Thymus (tissue), 11 donors: ENCODE measurements at regions not wholly inside any gene's neighbourhood (a gene's known extent, or its start where the extent isn't known, plus 50 kb on each side); places are given as distances from the start of the nearest gene placed in this dataset.

Experiments used
- DNase-seq, 9 donors: peaks; one replicate each; pipeline ENCODE4 v3.0.0-alpha.2; 2013; ENCODE audit warnings: low spot score in 9 of 9, low read depth in 6 of 9, missing footprints in 1 of 9
- H3K27ac ChIP-seq, 2 donors: one replicate each; pipeline ENCODE4 v1.5.1; 2013; ENCODE audit warnings: control low read depth in 1 of 2, low read depth in 1 of 2, low read length in 1 of 2, mild to moderate bottlenecking in 1 of 2, moderate library complexity in 1 of 2
- H3K27me3 ChIP-seq, 2 donors: one replicate each; pipeline ENCODE4 v1.5.1; 2013; ENCODE audit warnings: low read length in 1 of 2; ENCODE audit not compliant: control insufficient read depth in 2 of 2, insufficient read depth in 1 of 2
- H3K36me3 ChIP-seq, 2 donors: one replicate each; pipeline ENCODE4 v1.5.1; 2013; ENCODE audit warnings: low read length in 1 of 2, mild to moderate bottlenecking in 1 of 2, moderate library complexity in 1 of 2; ENCODE audit not compliant: control insufficient read depth in 2 of 2, insufficient read depth in 2 of 2
- H3K4me1 ChIP-seq, 2 donors: one replicate each; pipeline ENCODE4 v1.5.1; 2013; ENCODE audit warnings: low read length in 2 of 2; ENCODE audit not compliant: control insufficient read depth in 2 of 2, insufficient read depth in 2 of 2
- H3K4me3 ChIP-seq, 2 donors: one replicate each; pipeline ENCODE4 v1.5.1; 2013; ENCODE audit warnings: low read length in 2 of 2, control low read depth in 1 of 2, mild to moderate bottlenecking in 1 of 2
- H3K9me3 ChIP-seq, 2 donors: one replicate each; pipeline ENCODE4 v1.5.1; 2013; ENCODE audit warnings: low read length in 1 of 2, mild to moderate bottlenecking in 1 of 2; ENCODE audit not compliant: control insufficient read depth in 2 of 2, insufficient read depth in 1 of 2
- WGBS: extraction: QIAGEN DNeasy Blood & Tissue Kit; methylation state at CpG from one replicate; pipeline ENCODE4 v1.1.7; 2013; 5-methylcytosine and 5-hydroxymethylcytosine counted together
- donor health status: healthy.

- no peaks in the 10 kb centered on the region for H3K27me3 ChIP-seq
- no peaks in the 10 kb centered on the region for H3K9me3 ChIP-seq
- H3K36me3 ChIP-seq = no peaks in the 10 kb centered on the region
- DNase-seq = no peak
- no peaks in the 10 kb centered on the region for H3K4me1 ChIP-seq
- WGBS = 76% methylated on average over 7 of the region's 7 CpGs
- no peak overlapping the region for H3K27ac ChIP-seq
- H3K4me3 ChIP-seq = no peak overlapping the region
Measured at GRCh38 chr11:19316434-19316833, 75.7 kb upstream of the E2F8 start.

GRCh38 chr11:19315511-19315910 lies 74.8 kb upstream of the E2F8 start:
- Histone ChIP-seq H3K4me3 (no peak overlapping the region), H3K27me3 (no peaks in the 10 kb centered on the region), H3K27ac (no peak overlapping the region), H3K36me3 (no peaks in the 10 kb centered on the region), H3K4me1 (no peaks in the 10 kb centered on the region), H3K9me3 (no peaks in the 10 kb centered on the region)
- WGBS = 88% methylated on average over 2 of the region's 2 CpGs
- no peak for DNase-seq

- H3K4me1 ChIP-seq = no peaks in the 10 kb centered on the region
- H3K9me3 ChIP-seq = no peaks in the 10 kb centered on the region
- no peaks in the 10 kb centered on the region for H3K36me3 ChIP-seq
- no peak for DNase-seq
- no peak overlapping the region for H3K27ac ChIP-seq
- WGBS = 78% methylated on average over 1 of the region's 1 CpG
- H3K4me3 ChIP-seq = no peak overlapping the region
- H3K27me3 ChIP-seq = peaks cover 0 to 3% of the 10 kb centered on the region in 2 donors
Measured at GRCh38 chr11:19313140-19313539, 72.4 kb upstream of the E2F8 start.

- no peak overlapping the region for H3K27ac ChIP-seq
- peak in 6 of 9 donors; percentile 4 to 42 (median 20) for DNase-seq
- H3K4me3 ChIP-seq = no peak overlapping the region
- no peaks in the 10 kb centered on the region for H3K36me3 ChIP-seq
- 37% methylated on average over 3 of the region's 3 CpGs for WGBS
- peaks cover 0 to 3% of the 10 kb centered on the region in 2 donors for H3K27me3 ChIP-seq
- H3K4me1 ChIP-seq = no peaks in the 10 kb centered on the region
- no peaks in the 10 kb centered on the region for H3K9me3 ChIP-seq
Measured at GRCh38 chr11:19311308-19312030, 70.7 kb upstream of the E2F8 start.

GRCh38 chr11:19307498-19307897 lies 66.8 kb upstream of the E2F8 start:
- no peak for DNase-seq
- H3K27me3 ChIP-seq = peaks cover 0 to 3% of the 10 kb centered on the region in 2 donors
- H3K4me3 ChIP-seq = no peak overlapping the region
- H3K9me3 ChIP-seq = no peaks in the 10 kb centered on the region
- WGBS = 68% methylated on average over 6 of the region's 6 CpGs
- no peaks in the 10 kb centered on the region for H3K36me3 ChIP-seq
- H3K4me1 ChIP-seq = no peaks in the 10 kb centered on the region
- no peak overlapping the region for H3K27ac ChIP-seq

- no peak for DNase-seq
- no peaks in the 10 kb centered on the region for H3K9me3 ChIP-seq
- WGBS = 85% methylated on average over 9 of the region's 9 CpGs
- H3K27me3 ChIP-seq = peaks cover 0 to 3% of the 10 kb centered on the region in 2 donors
- H3K36me3 ChIP-seq = no peaks in the 10 kb centered on the region
- H3K4me1 ChIP-seq = no peaks in the 10 kb centered on the region
- no peak overlapping the region for H3K27ac ChIP-seq
- H3K4me3 ChIP-seq = no peak overlapping the region
Measured at GRCh38 chr11:19306179-19306944, 65.6 kb upstream of the E2F8 start.

- Histone ChIP-seq H3K36me3 (no peaks in the 10 kb centered on the region), H3K27me3 (no peaks in the 10 kb centered on the region), H3K4me1 (no peaks in the 10 kb centered on the region), H3K27ac (no peak overlapping the region), H3K4me3 (no peak overlapping the region), H3K9me3 (no peaks in the 10 kb centered on the region)
- WGBS = 95% methylated on average over 1 of the region's 1 CpG
- DNase-seq = no peak
Measured at GRCh38 chr11:19301361-19301760, 60.6 kb upstream of the E2F8 start.

GRCh38 chr11:19294444-19294843 lies 53.7 kb upstream of the E2F8 start:
- H3K9me3 ChIP-seq = no peaks in the 10 kb centered on the region
- no peak overlapping the region for H3K27ac ChIP-seq
- no peaks in the 10 kb centered on the region for H3K36me3 ChIP-seq
- H3K27me3 ChIP-seq = no peaks in the 10 kb centered on the region
- H3K4me1 ChIP-seq = no peaks in the 10 kb centered on the region
- 76% methylated on average over 4 of the region's 4 CpGs for WGBS
- no peak overlapping the region for H3K4me3 ChIP-seq
- no peak for DNase-seq

- no peak overlapping the region for H3K4me3 ChIP-seq
- no peak overlapping the region for H3K27ac ChIP-seq
- WGBS = 49% methylated on average over 2 of the region's 2 CpGs
- no peaks in the 10 kb centered on the region for H3K27me3 ChIP-seq
- H3K9me3 ChIP-seq = no peaks in the 10 kb centered on the region
- no peaks in the 10 kb centered on the region for H3K36me3 ChIP-seq
- DNase-seq = no peak
- no peaks in the 10 kb centered on the region for H3K4me1 ChIP-seq
Measured at GRCh38 chr11:19291064-19291463, 50.3 kb upstream of the E2F8 start.
